WTC11 (cell line): ENCODE measurements at regions not wholly inside any gene's neighbourhood (a gene's known extent, or its start where the extent isn't known, plus 50 kb on each side); places are given as distances from the start of the nearest gene placed in this dataset.

Experiments
- ATAC-seq: fragments of 200-7000 bp; cut with Tn5 transposase; 2 replicates; pipeline ENCODE4 v1.10.0; 2021; ENCODE audit warnings: mild to moderate bottlenecking, moderate library complexity
- CTCF ChIA-PET: fragments of 300-600 bp; sonication (Branson Sonifier 250); formaldehyde crosslinking; loops from one replicate; lab custom pipeline; 2021; ENCODE audit warnings: antibody characterized with exemption; lab: Charles Lee
- POLR2A ChIA-PET: fragments of 350-600 bp; sonication (Branson Sonifier 250); formaldehyde crosslinking; loops from one replicate; lab custom pipeline; 2021; ENCODE audit warnings: antibody characterized with exemption; lab: Charles Lee
- DNase-seq: peaks from one replicate; pipeline ENCODE4 v3.0.0; 2021; ENCODE audit warnings: low spot score
- H3K27ac Mint-ChIP-seq: 2 replicates; pipeline ENCODE4 v1.8.0; 2021; ENCODE audit warnings: mixed read lengths
- H3K27me3 Mint-ChIP-seq: 2 replicates; pipeline ENCODE4 v1.8.0; 2021; ENCODE audit warnings: low read depth, mild to moderate bottlenecking, moderate library complexity, mixed read lengths
- H3K36me3 Mint-ChIP-seq: 2 replicates; pipeline ENCODE4 v1.8.0; 2021; ENCODE audit warnings: mixed read lengths
- H3K4me1 Mint-ChIP-seq: 2 replicates; pipeline ENCODE4 v1.8.0; 2022; ENCODE audit warnings: mixed read lengths
- H3K4me3 Mint-ChIP-seq: 2 replicates; pipeline ENCODE4 v1.8.0; 2021; ENCODE audit warnings: mild to moderate bottlenecking, moderate library complexity, mixed read lengths
- H3K9me3 Mint-ChIP-seq: 2 replicates; pipeline ENCODE4 v1.8.0; 2021; ENCODE audit warnings: mixed read lengths
- ELF4 ChIP-seq: sonication (generic); formaldehyde crosslinking; IDR thresholded peaks from 2 replicates; pipeline ENCODE4 v1.8.1; 2022; ENCODE audit warnings: low read depth, mild to moderate bottlenecking, moderate library complexity, missing genetic modification reagents
- IRF2 ChIP-seq: sonication (generic); formaldehyde crosslinking; IDR thresholded peaks from 2 replicates; pipeline ENCODE4 v1.8.0; 2022; ENCODE audit warnings: low read depth, missing genetic modification reagents, borderline replicate concordance
- JUN ChIP-seq: sonication (generic); formaldehyde crosslinking; IDR thresholded peaks from 2 replicates; pipeline ENCODE4 v1.8.0; 2023; ENCODE audit warnings: mild to moderate bottlenecking, missing genetic modification reagents
- KAT7 ChIP-seq: sonication (generic); formaldehyde crosslinking; IDR thresholded peaks from 2 replicates; pipeline ENCODE4 v1.8.1; 2023; ENCODE audit warnings: missing genetic modification reagents, mild to moderate bottlenecking, borderline replicate concordance
- MXD4 ChIP-seq: fragments of 250-450 bp; sonication (Bioruptor Pico); IDR thresholded peaks from 2 replicates; pipeline ENCODE4 v1.8.0; 2021; ENCODE audit warnings: mild to moderate bottlenecking, moderate library complexity, borderline replicate concordance
- NFE2L1 ChIP-seq: sonication (generic); formaldehyde crosslinking; IDR thresholded peaks from 2 replicates; pipeline ENCODE4 v1.8.1; 2023; ENCODE audit warnings: missing genetic modification reagents
- SP1 ChIP-seq: sonication (generic); formaldehyde crosslinking; conservative IDR thresholded peaks from 2 replicates; pipeline ENCODE4 v1.8.1; 2022; ENCODE audit warnings: missing genetic modification reagents
- ZNF219 ChIP-seq: sonication (generic); formaldehyde crosslinking; IDR thresholded peaks from 2 replicates; pipeline ENCODE4 v1.8.0; 2023; ENCODE audit warnings: missing genetic modification reagents, mild to moderate bottlenecking, borderline replicate concordance
- ZNF423 ChIP-seq: fragments of 250-450 bp; sonication (Bioruptor Pico); IDR thresholded peaks from 2 replicates; pipeline ENCODE4 v2.1.2; 2022; ENCODE audit warnings: mild to moderate bottlenecking, moderate library complexity
- TF ChIP-seq, protein P1 (sequence below): sonication (generic); formaldehyde crosslinking; IDR thresholded peaks from 2 replicates; pipeline ENCODE4 v1.8.1; 2023; ENCODE audit warnings: mild to moderate bottlenecking, missing genetic modification reagents
- TF ChIP-seq, protein P2 (sequence below): sonication (generic); formaldehyde crosslinking; IDR thresholded peaks from 2 replicates; pipeline ENCODE4 v1.8.1; 2022; ENCODE audit warnings: low read depth, missing genetic modification reagents, borderline replicate concordance
- TF ChIP-seq, protein P3 (sequence below): sonication (generic); formaldehyde crosslinking; IDR thresholded peaks from 2 replicates; pipeline ENCODE4 v1.8.1; 2022; ENCODE audit warnings: mild to moderate bottlenecking, moderate library complexity, missing genetic modification reagents
- TF ChIP-seq, protein P4 (sequence below): fragments of 250-450 bp; sonication (Bioruptor Pico); IDR thresholded peaks from 2 replicates; pipeline ENCODE4 v1.9.0; 2021; ENCODE audit warnings: mild to moderate bottlenecking
- TF ChIP-seq, protein P5 (sequence below): fragments of 250-450 bp; sonication (Bioruptor Pico); conservative IDR thresholded peaks from 2 replicates; pipeline ENCODE4 v1.9.0; 2021; ENCODE audit warnings: mild to moderate bottlenecking
- TF ChIP-seq, protein P6 (sequence below): sonication (generic); formaldehyde crosslinking; IDR thresholded peaks from 2 replicates; pipeline ENCODE4 v1.8.0; 2022; ENCODE audit warnings: missing genetic modification reagents
- TF ChIP-seq, protein P7 (sequence below): sonication (generic); formaldehyde crosslinking; IDR thresholded peaks from 2 replicates; pipeline ENCODE4 v1.8.0; 2023; ENCODE audit warnings: missing genetic modification reagents

DNA sequence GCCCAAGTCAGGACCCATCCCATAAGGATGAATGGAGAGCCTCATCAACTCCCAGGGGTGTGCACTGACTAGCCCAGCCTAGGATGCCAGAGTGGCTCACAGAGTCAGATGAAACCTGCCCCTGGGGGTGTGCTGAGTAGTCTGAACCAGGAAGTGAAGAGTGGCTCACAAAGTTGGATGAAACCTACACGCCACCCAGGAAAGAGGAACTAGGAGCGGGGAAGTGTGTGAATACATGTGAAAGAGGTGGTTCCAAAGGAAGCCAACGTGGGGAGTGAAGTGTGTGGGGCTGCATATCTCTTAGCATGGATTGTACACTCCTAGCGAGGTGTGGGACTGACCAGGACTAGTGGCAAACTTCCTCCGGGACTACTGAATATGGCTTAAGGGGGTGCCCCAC, 902.1 kb upstream of the NDST4 start:
- Mint-ChIP-seq H3K4me3 (no peak overlapping the region), H3K27me3 (peaks cover 13% of the 10 kb centered on the region), H3K4me1 (no peaks in the 10 kb centered on the region), H3K27ac (no peak overlapping the region), H3K36me3 (peaks cover 79% of the 10 kb centered on the region), H3K9me3 (peaks cover 85% of the 10 kb centered on the region)
- ATAC-seq (no peak), DNase-seq (no peak)
- POLR2A ChIA-PET, result no interaction called here
- CTCF ChIA-PET, result no interaction called here
- no peak for TF ChIP-seq ELF4 (CRISPR knock-in tag)
- TF ChIP-seq, protein P1, sequence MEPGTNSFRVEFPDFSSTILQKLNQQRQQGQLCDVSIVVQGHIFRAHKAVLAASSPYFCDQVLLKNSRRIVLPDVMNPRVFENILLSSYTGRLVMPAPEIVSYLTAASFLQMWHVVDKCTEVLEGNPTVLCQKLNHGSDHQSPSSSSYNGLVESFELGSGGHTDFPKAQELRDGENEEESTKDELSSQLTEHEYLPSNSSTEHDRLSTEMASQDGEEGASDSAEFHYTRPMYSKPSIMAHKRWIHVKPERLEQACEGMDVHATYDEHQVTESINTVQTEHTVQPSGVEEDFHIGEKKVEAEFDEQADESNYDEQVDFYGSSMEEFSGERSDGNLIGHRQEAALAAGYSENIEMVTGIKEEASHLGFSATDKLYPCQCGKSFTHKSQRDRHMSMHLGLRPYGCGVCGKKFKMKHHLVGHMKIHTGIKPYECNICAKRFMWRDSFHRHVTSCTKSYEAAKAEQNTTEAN (CRISPR knock-in tag), result no peak
- no peak for TF ChIP-seq KAT7 (CRISPR knock-in tag)
- 0 out of 2 replicates have a peak, but pooled peaks have one; percentile 5 for TF ChIP-seq SP1 (CRISPR knock-in tag)
- no peak for TF ChIP-seq ZNF423 (CRISPR knock-in tag)
- TF ChIP-seq, all 79 proteins: peak for 1

DNA sequence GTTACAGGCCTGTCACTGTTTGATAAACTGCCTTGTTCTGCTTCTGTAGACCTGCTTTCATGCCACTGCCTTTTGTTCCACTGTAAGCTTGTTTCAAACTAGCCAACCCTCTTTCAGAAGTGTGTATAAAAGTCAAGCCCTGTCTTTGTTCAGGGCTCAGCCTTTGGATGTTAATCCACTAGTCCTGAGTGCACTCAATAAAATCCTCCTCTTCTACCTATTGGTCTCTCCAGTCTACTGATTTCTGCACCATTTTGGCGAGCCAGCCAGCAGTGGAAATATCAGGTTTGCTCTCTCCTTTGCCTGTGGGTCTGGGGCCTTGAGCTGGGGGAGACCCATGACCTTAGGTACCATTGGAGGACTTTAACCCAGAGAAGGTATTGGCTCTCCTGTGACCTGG, 901.6 kb upstream of the NDST4 start:
- peaks cover 75% of the 10 kb centered on the region for H3K36me3 Mint-ChIP-seq
- H3K4me3 Mint-ChIP-seq, result no peak overlapping the region
- CTCF ChIA-PET, result no interaction called here
- H3K9me3 Mint-ChIP-seq, result peaks cover 80% of the 10 kb centered on the region
- TF ChIP-seq, protein P2, sequence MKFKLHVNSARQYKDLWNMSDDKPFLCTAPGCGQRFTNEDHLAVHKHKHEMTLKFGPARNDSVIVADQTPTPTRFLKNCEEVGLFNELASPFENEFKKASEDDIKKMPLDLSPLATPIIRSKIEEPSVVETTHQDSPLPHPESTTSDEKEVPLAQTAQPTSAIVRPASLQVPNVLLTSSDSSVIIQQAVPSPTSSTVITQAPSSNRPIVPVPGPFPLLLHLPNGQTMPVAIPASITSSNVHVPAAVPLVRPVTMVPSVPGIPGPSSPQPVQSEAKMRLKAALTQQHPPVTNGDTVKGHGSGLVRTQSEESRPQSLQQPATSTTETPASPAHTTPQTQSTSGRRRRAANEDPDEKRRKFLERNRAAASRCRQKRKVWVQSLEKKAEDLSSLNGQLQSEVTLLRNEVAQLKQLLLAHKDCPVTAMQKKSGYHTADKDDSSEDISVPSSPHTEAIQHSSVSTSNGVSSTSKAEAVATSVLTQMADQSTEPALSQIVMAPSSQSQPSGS (CRISPR knock-in tag), result no peak
- TF ChIP-seq SP1 (CRISPR knock-in tag), result 0 out of 2 replicates have a peak, but pooled peaks have one; percentile 6
- POLR2A ChIA-PET, result no interaction called here
- DNase-seq (no peak), ATAC-seq (no peak)
- no peak overlapping the region for H3K27ac Mint-ChIP-seq
- H3K27me3 Mint-ChIP-seq, result peaks cover 13% of the 10 kb centered on the region
- no peaks in the 10 kb centered on the region for H3K4me1 Mint-ChIP-seq

DNA sequence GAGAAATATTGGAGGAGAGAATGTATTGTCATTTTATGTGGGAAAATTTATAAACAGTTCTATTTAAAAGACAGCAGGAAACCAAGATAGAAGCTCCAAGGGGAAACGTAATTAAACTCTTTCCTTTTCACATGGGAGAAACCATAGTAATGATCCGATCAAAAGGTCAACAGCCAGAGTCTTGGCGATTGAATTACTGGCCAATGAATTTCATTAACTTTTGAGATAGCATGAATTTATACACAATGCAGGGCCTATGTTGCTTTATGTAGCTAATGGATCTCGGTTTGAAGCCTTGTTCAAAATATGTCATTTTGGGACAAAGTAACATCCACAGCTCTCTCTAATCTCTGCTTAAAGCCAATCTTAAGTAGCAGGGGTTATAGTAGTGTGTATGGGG, 897.5 kb upstream of the NDST4 start:
- CTCF ChIA-PET, result no interaction called here
- Mint-ChIP-seq H3K4me3 (no peak overlapping the region), H3K36me3 (peaks cover 37% of the 10 kb centered on the region), H3K9me3 (peaks cover 38% of the 10 kb centered on the region), H3K27ac (no peak overlapping the region), H3K4me1 (no peaks in the 10 kb centered on the region), H3K27me3 (peaks cover 9% of the 10 kb centered on the region)
- POLR2A ChIA-PET, result no interaction called here
- no peak for TF ChIP-seq ZNF219
- no peak for TF ChIP-seq JUN (CRISPR knock-in tag)
- TF ChIP-seq, protein P3, sequence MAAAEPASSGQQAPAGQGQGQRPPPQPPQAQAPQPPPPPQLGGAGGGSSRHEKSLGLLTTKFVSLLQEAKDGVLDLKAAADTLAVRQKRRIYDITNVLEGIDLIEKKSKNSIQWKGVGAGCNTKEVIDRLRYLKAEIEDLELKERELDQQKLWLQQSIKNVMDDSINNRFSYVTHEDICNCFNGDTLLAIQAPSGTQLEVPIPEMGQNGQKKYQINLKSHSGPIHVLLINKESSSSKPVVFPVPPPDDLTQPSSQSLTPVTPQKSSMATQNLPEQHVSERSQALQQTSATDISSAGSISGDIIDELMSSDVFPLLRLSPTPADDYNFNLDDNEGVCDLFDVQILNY (CRISPR knock-in tag), result no peak
- TF ChIP-seq IRF2, result no peak
- TF ChIP-seq, protein P4, sequence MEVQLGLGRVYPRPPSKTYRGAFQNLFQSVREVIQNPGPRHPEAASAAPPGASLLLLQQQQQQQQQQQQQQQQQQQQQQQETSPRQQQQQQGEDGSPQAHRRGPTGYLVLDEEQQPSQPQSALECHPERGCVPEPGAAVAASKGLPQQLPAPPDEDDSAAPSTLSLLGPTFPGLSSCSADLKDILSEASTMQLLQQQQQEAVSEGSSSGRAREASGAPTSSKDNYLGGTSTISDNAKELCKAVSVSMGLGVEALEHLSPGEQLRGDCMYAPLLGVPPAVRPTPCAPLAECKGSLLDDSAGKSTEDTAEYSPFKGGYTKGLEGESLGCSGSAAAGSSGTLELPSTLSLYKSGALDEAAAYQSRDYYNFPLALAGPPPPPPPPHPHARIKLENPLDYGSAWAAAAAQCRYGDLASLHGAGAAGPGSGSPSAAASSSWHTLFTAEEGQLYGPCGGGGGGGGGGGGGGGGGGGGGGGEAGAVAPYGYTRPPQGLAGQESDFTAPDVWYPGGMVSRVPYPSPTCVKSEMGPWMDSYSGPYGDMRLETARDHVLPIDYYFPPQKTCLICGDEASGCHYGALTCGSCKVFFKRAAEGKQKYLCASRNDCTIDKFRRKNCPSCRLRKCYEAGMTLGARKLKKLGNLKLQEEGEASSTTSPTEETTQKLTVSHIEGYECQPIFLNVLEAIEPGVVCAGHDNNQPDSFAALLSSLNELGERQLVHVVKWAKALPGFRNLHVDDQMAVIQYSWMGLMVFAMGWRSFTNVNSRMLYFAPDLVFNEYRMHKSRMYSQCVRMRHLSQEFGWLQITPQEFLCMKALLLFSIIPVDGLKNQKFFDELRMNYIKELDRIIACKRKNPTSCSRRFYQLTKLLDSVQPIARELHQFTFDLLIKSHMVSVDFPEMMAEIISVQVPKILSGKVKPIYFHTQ (CRISPR knock-in tag), result no peak
- TF ChIP-seq, protein P5, sequence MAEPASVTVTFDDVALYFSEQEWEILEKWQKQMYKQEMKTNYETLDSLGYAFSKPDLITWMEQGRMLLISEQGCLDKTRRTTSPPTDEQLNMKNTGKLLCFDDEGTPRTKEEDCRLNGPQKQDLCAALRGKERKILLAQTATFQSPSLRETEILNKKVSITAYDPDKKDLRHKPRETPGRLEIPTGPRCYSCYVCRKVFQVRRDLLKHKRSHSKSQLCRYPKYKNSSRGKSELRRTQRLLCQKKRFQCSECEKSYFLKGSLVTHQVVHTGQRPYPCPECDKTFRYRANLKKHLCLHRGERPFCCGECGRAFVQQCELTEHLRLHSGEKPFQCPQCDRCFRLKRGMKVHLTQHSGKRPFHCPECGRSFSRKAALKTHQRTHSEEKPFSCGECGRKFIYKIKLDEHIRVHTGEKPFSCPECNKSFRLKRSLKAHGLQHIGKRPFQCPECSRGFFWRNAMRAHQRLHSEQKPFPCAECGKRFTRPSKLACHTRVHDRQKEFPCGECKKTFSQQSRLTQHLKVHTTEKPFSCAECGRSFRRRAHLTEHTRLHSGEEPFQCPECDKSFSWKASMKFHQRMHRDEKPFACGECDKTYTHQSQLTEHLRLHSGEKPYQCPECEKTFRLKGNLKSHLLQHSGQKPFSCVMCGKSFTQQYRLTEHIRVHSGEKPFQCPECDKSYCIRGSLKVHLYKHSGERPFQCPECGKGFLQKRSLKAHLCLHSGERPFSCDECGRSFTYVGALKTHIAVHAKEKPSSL, result no peak
- TF ChIP-seq NFE2L1 (CRISPR knock-in tag), result no peak
- TF ChIP-seq MXD4, result no peak
- no peak for TF ChIP-seq KAT7 (CRISPR knock-in tag)
- TF ChIP-seq, protein P6, sequence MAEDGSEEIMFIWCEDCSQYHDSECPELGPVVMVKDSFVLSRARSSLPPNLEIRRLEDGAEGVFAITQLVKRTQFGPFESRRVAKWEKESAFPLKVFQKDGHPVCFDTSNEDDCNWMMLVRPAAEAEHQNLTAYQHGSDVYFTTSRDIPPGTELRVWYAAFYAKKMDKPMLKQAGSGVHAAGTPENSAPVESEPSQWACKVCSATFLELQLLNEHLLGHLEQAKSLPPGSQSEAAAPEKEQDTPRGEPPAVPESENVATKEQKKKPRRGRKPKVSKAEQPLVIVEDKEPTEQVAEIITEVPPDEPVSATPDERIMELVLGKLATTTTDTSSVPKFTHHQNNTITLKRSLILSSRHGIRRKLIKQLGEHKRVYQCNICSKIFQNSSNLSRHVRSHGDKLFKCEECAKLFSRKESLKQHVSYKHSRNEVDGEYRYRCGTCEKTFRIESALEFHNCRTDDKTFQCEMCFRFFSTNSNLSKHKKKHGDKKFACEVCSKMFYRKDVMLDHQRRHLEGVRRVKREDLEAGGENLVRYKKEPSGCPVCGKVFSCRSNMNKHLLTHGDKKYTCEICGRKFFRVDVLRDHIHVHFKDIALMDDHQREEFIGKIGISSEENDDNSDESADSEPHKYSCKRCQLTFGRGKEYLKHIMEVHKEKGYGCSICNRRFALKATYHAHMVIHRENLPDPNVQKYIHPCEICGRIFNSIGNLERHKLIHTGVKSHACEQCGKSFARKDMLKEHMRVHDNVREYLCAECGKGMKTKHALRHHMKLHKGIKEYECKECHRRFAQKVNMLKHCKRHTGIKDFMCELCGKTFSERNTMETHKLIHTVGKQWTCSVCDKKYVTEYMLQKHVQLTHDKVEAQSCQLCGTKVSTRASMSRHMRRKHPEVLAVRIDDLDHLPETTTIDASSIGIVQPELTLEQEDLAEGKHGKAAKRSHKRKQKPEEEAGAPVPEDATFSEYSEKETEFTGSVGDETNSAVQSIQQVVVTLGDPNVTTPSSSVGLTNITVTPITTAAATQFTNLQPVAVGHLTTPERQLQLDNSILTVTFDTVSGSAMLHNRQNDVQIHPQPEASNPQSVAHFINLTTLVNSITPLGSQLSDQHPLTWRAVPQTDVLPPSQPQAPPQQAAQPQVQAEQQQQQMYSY (CRISPR knock-in tag), result no peak
- TF ChIP-seq, protein P7, sequence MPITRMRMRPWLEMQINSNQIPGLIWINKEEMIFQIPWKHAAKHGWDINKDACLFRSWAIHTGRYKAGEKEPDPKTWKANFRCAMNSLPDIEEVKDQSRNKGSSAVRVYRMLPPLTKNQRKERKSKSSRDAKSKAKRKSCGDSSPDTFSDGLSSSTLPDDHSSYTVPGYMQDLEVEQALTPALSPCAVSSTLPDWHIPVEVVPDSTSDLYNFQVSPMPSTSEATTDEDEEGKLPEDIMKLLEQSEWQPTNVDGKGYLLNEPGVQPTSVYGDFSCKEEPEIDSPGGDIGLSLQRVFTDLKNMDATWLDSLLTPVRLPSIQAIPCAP (CRISPR knock-in tag), result no peak
- no peak for ATAC-seq
- no peak for DNase-seq
